Hepatocyte (in vitro differentiated cells): ENCODE measurements at regions not wholly inside any gene's neighbourhood (a gene's known extent, or its start where the extent isn't known, plus 50 kb on each side); places are given as distances from the start of the nearest gene placed in this dataset.

Experiments used
- DNase-seq: peaks from one replicate; pipeline ENCODE4 v3.0.0-alpha.2; 2016; ENCODE audit warnings: low spot score
- H2AFZ ChIP-seq: fragments of 200-600 bp; sonication (generic); 2 replicates; pipeline ENCODE4 v1.6.0; 2016; ENCODE audit warnings: antibody characterized with exemption, mild to moderate bottlenecking
- H3K27ac ChIP-seq: fragments of 200-600 bp; sonication (generic); 2 replicates; pipeline ENCODE4 v1.5.1; 2016; ENCODE audit warnings: mild to moderate bottlenecking
- H3K27me3 ChIP-seq: fragments of 200-600 bp; sonication (generic); 2 replicates; pipeline ENCODE4 v1.6.1; 2016
- H3K36me3 ChIP-seq: fragments of 200-600 bp; sonication (generic); replicated peaks from 2 replicates; pipeline ENCODE4 v1.5.1; 2016; ENCODE audit warnings: low read depth; ENCODE audit not compliant: insufficient read depth
- H3K4me1 ChIP-seq: fragments of 200-600 bp; sonication (generic); 2 replicates; pipeline ENCODE4 v1.5.1; 2016; ENCODE audit warnings: mild to moderate bottlenecking, moderate library complexity; ENCODE audit not compliant: insufficient read depth
- H3K4me2 ChIP-seq: fragments of 200-600 bp; sonication (generic); 2 replicates; pipeline ENCODE4 v1.6.0; 2016
- H3K4me3 ChIP-seq: fragments of 200-600 bp; sonication (generic); 2 replicates; pipeline ENCODE4 v1.5.1; 2016; ENCODE audit warnings: mild to moderate bottlenecking
- H3K79me2 ChIP-seq: fragments of 200-600 bp; sonication (generic); 2 replicates; pipeline ENCODE4 v1.6.0; 2017; ENCODE audit warnings: mild to moderate bottlenecking
- H3K9me2 ChIP-seq: fragments of 200-600 bp; sonication (generic); replicated peaks from 2 replicates; pipeline ENCODE4 v1.6.0; 2017; ENCODE audit warnings: mild to moderate bottlenecking; ENCODE audit not compliant: insufficient read depth
- H3K9me3 ChIP-seq: fragments of 200-600 bp; sonication (generic); 2 replicates; pipeline ENCODE4 v1.5.1; 2016; ENCODE audit warnings: low read depth, mild to moderate bottlenecking
- H4K20me1 ChIP-seq: fragments of 200-600 bp; sonication (generic); 2 replicates; pipeline ENCODE4 v1.6.0; 2016; ENCODE audit warnings: mild to moderate bottlenecking; ENCODE audit not compliant: insufficient read depth, poor library complexity, severe bottlenecking
- CTCF ChIP-seq: fragments of 200-600 bp; sonication (generic); IDR thresholded peaks from 2 replicates; pipeline ENCODE4 v1.5.1; 2016; ENCODE audit warnings: antibody characterized with exemption, mild to moderate bottlenecking; ENCODE audit not compliant: poor library complexity
- EZH2 ChIP-seq: fragments of 200-600 bp; sonication (generic); IDR thresholded peaks from 2 replicates; pipeline ENCODE4 v1.6.1; 2016; ENCODE audit warnings: antibody characterized with exemption, mild to moderate bottlenecking, borderline replicate concordance
- EZH2phosphoT487 ChIP-seq: fragments of 200-600 bp; sonication (generic); IDR thresholded peaks from one replicate; pipeline ENCODE4 v1.6.1; 2018; ENCODE audit warnings: antibody characterized with exemption, mild to moderate bottlenecking, low read depth, moderate library complexity; ENCODE audit not compliant: unreplicated experiment, severe bottlenecking
- WGBS: methylation state at CpG from one replicate; pipeline ENCODE4 v1.1.6; 2016; ENCODE audit warnings: low lambda C conversion rate; ENCODE audit errors: missing lambda C conversion rate; 5-methylcytosine and 5-hydroxymethylcytosine counted together

- no peak for DNase-seq
- H3K27me3 ChIP-seq, result no peaks in the 10 kb centered on the region
- H3K4me3 ChIP-seq, result no peak overlapping the region
- H3K9me2 ChIP-seq, result no peaks in the 10 kb centered on the region
- WGBS, result 95% methylated on average over 3 of the region's 3 CpGs
- no peaks in the 10 kb centered on the region for H3K79me2 ChIP-seq
- no peak overlapping the region for H3K4me2 ChIP-seq
- H3K4me1 ChIP-seq, result peaks cover 36% of the 10 kb centered on the region
- H2AFZ ChIP-seq, result peak overlapping the region; percentile 39
- no peaks in the 10 kb centered on the region for H4K20me1 ChIP-seq
- no peaks in the 10 kb centered on the region for H3K36me3 ChIP-seq
- H3K27ac ChIP-seq, result peak overlapping the region; percentile 82
- H3K9me3 ChIP-seq, result no peaks in the 10 kb centered on the region
- TF ChIP-seq CTCF (no peak), EZH2 (no peak), EZH2phosphoT487 (no peak)
Observed at GRCh38 chr6:137779982-137780381, 87.1 kb upstream of the TNFAIP3 start.

- H3K4me2 ChIP-seq, result peak overlapping the region; percentile 37
- peak overlapping the region; percentile 39 for H2AFZ ChIP-seq
- no peaks in the 10 kb centered on the region for H3K36me3 ChIP-seq
- H3K4me3 ChIP-seq, result no peak overlapping the region
- H3K27ac ChIP-seq, result peak overlapping the region; percentile 82
- H3K9me3 ChIP-seq, result no peaks in the 10 kb centered on the region
- peak; percentile 25 for DNase-seq
- H3K27me3 ChIP-seq, result no peaks in the 10 kb centered on the region
- H3K4me1 ChIP-seq, result peaks cover 36% of the 10 kb centered on the region
- H3K9me2 ChIP-seq, result no peaks in the 10 kb centered on the region
- WGBS, result 61% methylated on average over 7 of the region's 7 CpGs
- TF ChIP-seq EZH2 (no peak), CTCF (no peak), EZH2phosphoT487 (no peak)
- H4K20me1 ChIP-seq, result no peaks in the 10 kb centered on the region
- no peaks in the 10 kb centered on the region for H3K79me2 ChIP-seq
Observed at GRCh38 chr6:137780447-137781034, 86.5 kb upstream of the TNFAIP3 start.

- no peaks in the 10 kb centered on the region for H3K79me2 ChIP-seq
- no peak overlapping the region for H2AFZ ChIP-seq
- peak overlapping the region; percentile 82 for H3K27ac ChIP-seq
Observed at GRCh38 chr6:137781639-137782038, 85.4 kb upstream of the TNFAIP3 start.

GRCh38 chr6:137782166-137783039 is 84.7 kb upstream of the TNFAIP3 start:
- WGBS, result 82% methylated on average over 10 of the region's 10 CpGs
- no peak overlapping the region for H3K27ac ChIP-seq
- H3K79me2 ChIP-seq, result no peaks in the 10 kb centered on the region
- no peaks in the 10 kb centered on the region for H3K9me3 ChIP-seq
- no peak overlapping the region for H2AFZ ChIP-seq
- H3K4me2 ChIP-seq, result no peak overlapping the region
- no peaks in the 10 kb centered on the region for H3K9me2 ChIP-seq
- H3K4me3 ChIP-seq, result no peak overlapping the region
- H4K20me1 ChIP-seq, result no peaks in the 10 kb centered on the region
- no peaks in the 10 kb centered on the region for H3K36me3 ChIP-seq
- TF ChIP-seq EZH2 (no peak), CTCF (no peak), EZH2phosphoT487 (no peak)
- no peaks in the 10 kb centered on the region for H3K27me3 ChIP-seq
- no peak for DNase-seq
- peaks cover 26% of the 10 kb centered on the region for H3K4me1 ChIP-seq

More at GRCh38 chr6:137781639-137782038, 85.4 kb upstream of the TNFAIP3 start:
- H3K4me3 ChIP-seq, result no peak overlapping the region
- no peaks in the 10 kb centered on the region for H3K9me3 ChIP-seq
- 97% methylated on average over 3 of the region's 3 CpGs for WGBS
- no peak overlapping the region for H3K4me2 ChIP-seq
- H4K20me1 ChIP-seq, result no peaks in the 10 kb centered on the region
- no peaks in the 10 kb centered on the region for H3K27me3 ChIP-seq
- H3K4me1 ChIP-seq, result peaks cover 30% of the 10 kb centered on the region
- no peaks in the 10 kb centered on the region for H3K36me3 ChIP-seq
- TF ChIP-seq EZH2phosphoT487 (no peak), EZH2 (no peak)
- no peak for DNase-seq
- H3K9me2 ChIP-seq, result no peaks in the 10 kb centered on the region
